Naive thymus-derived CD8-positive, alpha-beta T cell (primary cell): ENCODE measurements at regions not wholly inside any gene's neighbourhood (a gene's known extent, or its start where the extent isn't known, plus 50 kb on each side); places are given as distances from the start of the nearest gene placed in this dataset.

Source experiments
- ATAC-seq, 2 donors: fragments of 150-1000 bp; cut with Tn5 transposase in 1 of 2; sonication (Bioruptor Pico), chemical (Tn5 transposase) in 1 of 2; 1 replicate in 1 of 2; 2 replicates in 1 of 2; pipeline ENCODE4 v1.10.0; 2021; ENCODE audit warnings: mild to moderate bottlenecking in 2 of 2, moderate library complexity in 2 of 2
- POLR2A ChIA-PET: fragments of 350-600 bp; sonication (Branson Sonifier 250); formaldehyde crosslinking; loops from one replicate; lab custom pipeline; 2021; ENCODE audit warnings: antibody characterized with exemption; lab: Charles Lee
- DNase-seq, 10 donors: peaks; one replicate each; pipeline versions ENCODE4 v3.0.0 to v3.0.0-alpha.2; 2020 to 2022
- H3K27ac Mint-ChIP-seq, 10 donors: one replicate each; pipeline ENCODE4 v1.8.0; 2020 to 2022; ENCODE audit warnings: mild to moderate bottlenecking in 10 of 10, mixed read lengths in 10 of 10, moderate library complexity in 4 of 10, inconsistent platforms in 1 of 10
- H3K27me3 Mint-ChIP-seq, 5 donors: one replicate each; pipeline ENCODE4 v1.8.0; 2021 to 2022; ENCODE audit warnings: mixed read lengths in 5 of 5
- H3K36me3 Mint-ChIP-seq, 3 donors: one replicate each; pipeline ENCODE4 v1.8.0; 2020 to 2022; ENCODE audit warnings: mixed read lengths in 3 of 3, mild to moderate bottlenecking in 2 of 3, inconsistent platforms in 1 of 3
- H3K4me1 Mint-ChIP-seq, 4 donors: one replicate each; pipeline ENCODE4 v1.8.0; 2021 to 2022; ENCODE audit warnings: mixed read lengths in 4 of 4
- H3K4me3 Mint-ChIP-seq, 10 donors: one replicate each; pipeline ENCODE4 v1.8.0; 2020 to 2022; ENCODE audit warnings: mild to moderate bottlenecking in 10 of 10, mixed read lengths in 10 of 10, moderate library complexity in 6 of 10, inconsistent platforms in 1 of 10
- H3K9me3 Mint-ChIP-seq, 9 donors: one replicate each; pipeline ENCODE4 v1.8.0; 2020 to 2022; ENCODE audit warnings: mixed read lengths in 9 of 9, mild to moderate bottlenecking in 3 of 9, inconsistent platforms in 1 of 9, moderate library complexity in 1 of 9

- H3K4me1 Mint-ChIP-seq: no peaks in the 10 kb centered on the region
- no peak for DNase-seq
Observed at GRCh38 chr4:31929676-31930345, 1209.6 kb downstream of the PCDH7 start.

GRCh38 chr4:31946456-31946855 lies 1226.3 kb downstream of the PCDH7 start:
- POLR2A ChIA-PET: no interaction called here
- no peaks in the 10 kb centered on the region for H3K27me3 Mint-ChIP-seq
- no peak overlapping the region for H3K4me3 Mint-ChIP-seq
- ATAC-seq (no peak), DNase-seq (no peak)
- no peaks in the 10 kb centered on the region for H3K36me3 Mint-ChIP-seq
- H3K4me1 Mint-ChIP-seq: no peaks in the 10 kb centered on the region
- H3K27ac Mint-ChIP-seq: no peak overlapping the region
- peaks cover 2 to 36% (median 10%) of the 10 kb centered on the region in 9 donors for H3K9me3 Mint-ChIP-seq

More at GRCh38 chr4:31929676-31930345, 1209.6 kb downstream of the PCDH7 start:
- Mint-ChIP-seq H3K27me3 (no peaks in the 10 kb centered on the region), H3K4me3 (no peak overlapping the region), H3K9me3 (peaks cover 0 to 22% (median 7%) of the 10 kb centered on the region in 9 donors), H3K36me3 (no peaks in the 10 kb centered on the region), H3K27ac (no peak overlapping the region)
- no peak for ATAC-seq
- POLR2A ChIA-PET: no interaction called here

GRCh38 chr4:31947101-31947500 lies 1226.9 kb downstream of the PCDH7 start:
- ATAC-seq: no peak
- DNase-seq: no peak
- Mint-ChIP-seq H3K4me1 (no peaks in the 10 kb centered on the region), H3K9me3 (peaks cover 2 to 36% (median 10%) of the 10 kb centered on the region in 9 donors), H3K36me3 (no peaks in the 10 kb centered on the region), H3K4me3 (no peak overlapping the region), H3K27me3 (no peaks in the 10 kb centered on the region), H3K27ac (no peak overlapping the region)
- POLR2A ChIA-PET: no interaction called here

GRCh38 chr4:31949045-31949444 lies 1228.9 kb downstream of the PCDH7 start:
- Mint-ChIP-seq H3K4me1 (no peaks in the 10 kb centered on the region), H3K36me3 (no peaks in the 10 kb centered on the region), H3K27me3 (no peaks in the 10 kb centered on the region), H3K27ac (no peak overlapping the region), H3K9me3 (peaks cover 2 to 30% (median 7%) of the 10 kb centered on the region in 9 donors), H3K4me3 (no peak overlapping the region)
- POLR2A ChIA-PET: no interaction called here
- ATAC-seq (no peak), DNase-seq (no peak)

- no peaks in the 10 kb centered on the region for H3K27me3 Mint-ChIP-seq
- no peak overlapping the region for H3K27ac Mint-ChIP-seq
- ATAC-seq: no peak
- H3K36me3 Mint-ChIP-seq: no peaks in the 10 kb centered on the region
- POLR2A ChIA-PET: no interaction called here
- DNase-seq: no peak
- no peak overlapping the region for H3K4me3 Mint-ChIP-seq
- no peaks in the 10 kb centered on the region for H3K4me1 Mint-ChIP-seq
- peaks cover 0 to 23% (median 8%) of the 10 kb centered on the region in 9 donors for H3K9me3 Mint-ChIP-seq
Observed at GRCh38 chr4:31955346-31955745, 1235.2 kb downstream of the PCDH7 start.

GRCh38 chr4:31959972-31960371 lies 1239.8 kb downstream of the PCDH7 start:
- POLR2A ChIA-PET: no interaction called here
- H3K4me1 Mint-ChIP-seq: no peaks in the 10 kb centered on the region
- no peak for DNase-seq
- H3K36me3 Mint-ChIP-seq: no peaks in the 10 kb centered on the region
- H3K9me3 Mint-ChIP-seq: peaks cover 0 to 31% (median 9%) of the 10 kb centered on the region in 9 donors
- H3K27ac Mint-ChIP-seq: no peak overlapping the region
- no peaks in the 10 kb centered on the region for H3K27me3 Mint-ChIP-seq
- no peak overlapping the region for H3K4me3 Mint-ChIP-seq
- ATAC-seq: no peak

GRCh38 chr4:31964685-31965084 lies 1244.5 kb downstream of the PCDH7 start:
- Mint-ChIP-seq H3K27ac (no peak overlapping the region), H3K27me3 (no peaks in the 10 kb centered on the region), H3K9me3 (peaks cover 0 to 22% (median 5%) of the 10 kb centered on the region in 9 donors), H3K4me3 (no peak overlapping the region), H3K36me3 (no peaks in the 10 kb centered on the region), H3K4me1 (no peaks in the 10 kb centered on the region)
- DNase-seq: no peak
- ATAC-seq: no peak
- POLR2A ChIA-PET: no interaction called here

- DNase-seq (no peak), ATAC-seq (no peak)
- Mint-ChIP-seq H3K36me3 (no peaks in the 10 kb centered on the region), H3K4me3 (no peak overlapping the region), H3K27ac (no peak overlapping the region), H3K4me1 (no peaks in the 10 kb centered on the region), H3K9me3 (peaks cover 0 to 7% (median 3%) of the 10 kb centered on the region in 9 donors), H3K27me3 (no peaks in the 10 kb centered on the region)
- POLR2A ChIA-PET: no interaction called here
Observed at GRCh38 chr4:31968842-31969241, 1248.7 kb downstream of the PCDH7 start.

GRCh38 chr4:31974490-31975002 lies 1254.4 kb downstream of the PCDH7 start:
- Mint-ChIP-seq H3K36me3 (peaks cover 0 to 1% (median 0%) of the 10 kb centered on the region in 3 donors), H3K4me1 (no peaks in the 10 kb centered on the region), H3K27ac (no peak overlapping the region), H3K4me3 (no peak overlapping the region), H3K27me3 (no peaks in the 10 kb centered on the region), H3K9me3 (peaks cover under 1 to 14% (median 6%) of the 10 kb centered on the region in 9 donors)
- no peak for DNase-seq
- ATAC-seq: no peak
- POLR2A ChIA-PET: no interaction called here

GRCh38 chr4:31979988-31980387 lies 1259.8 kb downstream of the PCDH7 start:
- POLR2A ChIA-PET: no interaction called here
- Mint-ChIP-seq H3K4me1 (no peaks in the 10 kb centered on the region), H3K9me3 (peaks cover 2 to 23% (median 6%) of the 10 kb centered on the region in 9 donors), H3K27ac (no peak overlapping the region), H3K4me3 (no peak overlapping the region), H3K27me3 (no peaks in the 10 kb centered on the region), H3K36me3 (peaks cover 0 to 1% (median 0%) of the 10 kb centered on the region in 3 donors)
- ATAC-seq (no peak), DNase-seq (no peak)

- H3K4me3 Mint-ChIP-seq: no peak overlapping the region
- H3K27me3 Mint-ChIP-seq: no peaks in the 10 kb centered on the region
- ATAC-seq: no peak
- no peak for DNase-seq
- H3K9me3 Mint-ChIP-seq: peaks cover 2 to 22% (median 9%) of the 10 kb centered on the region in 9 donors
- POLR2A ChIA-PET: no interaction called here
- no peaks in the 10 kb centered on the region for H3K4me1 Mint-ChIP-seq
- peaks cover 0 to 1% (median 0%) of the 10 kb centered on the region in 3 donors for H3K36me3 Mint-ChIP-seq
- no peak overlapping the region for H3K27ac Mint-ChIP-seq
Observed at GRCh38 chr4:31983246-31983645, 1263.1 kb downstream of the PCDH7 start.

- no peak for DNase-seq
- no peaks in the 10 kb centered on the region for H3K36me3 Mint-ChIP-seq
Observed at GRCh38 chr4:31983677-31984076, 1263.5 kb downstream of the PCDH7 start.

GRCh38 chr4:31984872-31985271 lies 1264.7 kb downstream of the PCDH7 start:
- Mint-ChIP-seq H3K27me3 (no peaks in the 10 kb centered on the region), H3K27ac (no peak overlapping the region), H3K4me1 (no peaks in the 10 kb centered on the region), H3K9me3 (peaks cover 0 to 18% (median 4%) of the 10 kb centered on the region in 9 donors), H3K4me3 (no peak overlapping the region), H3K36me3 (peaks cover 0 to 4% (median 0%) of the 10 kb centered on the region in 3 donors)
- ATAC-seq (no peak), DNase-seq (no peak)
- POLR2A ChIA-PET: no interaction called here

More at GRCh38 chr4:31983677-31984076, 1263.5 kb downstream of the PCDH7 start:
- H3K9me3 Mint-ChIP-seq: peaks cover under 1 to 17% (median 7%) of the 10 kb centered on the region in 9 donors
- POLR2A ChIA-PET: no interaction called here
- H3K27me3 Mint-ChIP-seq: no peaks in the 10 kb centered on the region
- H3K27ac Mint-ChIP-seq: no peak overlapping the region
- H3K4me3 Mint-ChIP-seq: no peak overlapping the region
- no peak for ATAC-seq
- H3K4me1 Mint-ChIP-seq: no peaks in the 10 kb centered on the region
